Astrocyte (in vitro differentiated cells and primary cell): ENCODE measurements at regions not wholly inside any gene's neighbourhood (a gene's known extent, or its start where the extent isn't known, plus 50 kb on each side); places are given as distances from the start of the nearest gene placed in this dataset.

ENCODE experiments used
- DNase-seq: peaks from one replicate; pipeline ENCODE4 v3.0.0-alpha.2; 2010; ENCODE audit warnings: low read depth
- FAIRE-seq: peaks from 2 replicates; lab custom pipeline; 2011; peaks lifted over from hg19 to GRCh38; lab: Jason Lieb, UNC
- H2AFZ ChIP-seq: 2 replicates; pipeline ENCODE4 v1.6.0; 2012; ENCODE audit warnings: low read depth, low read length, inconsistent platforms
- H3K27ac ChIP-seq: 2 replicates; pipeline ENCODE4 v1.5.1; 2011; ENCODE audit warnings: low read depth, low read length, inconsistent platforms
- H3K27me3 ChIP-seq: 2 replicates; pipeline ENCODE4 v1.6.0; 2011; ENCODE audit warnings: low read length, inconsistent platforms; ENCODE audit not compliant: insufficient read depth
- H3K36me3 ChIP-seq: 2 replicates; pipeline ENCODE4 v1.5.1; 2011; ENCODE audit warnings: low read length, inconsistent platforms; ENCODE audit not compliant: insufficient read depth
- H3K4me1 ChIP-seq: 2 replicates; pipeline ENCODE4 v1.5.1; 2011; ENCODE audit warnings: low read length, inconsistent platforms; ENCODE audit not compliant: insufficient read depth
- H3K4me2 ChIP-seq: 2 replicates; pipeline ENCODE4 v1.6.0; 2012; ENCODE audit warnings: low read length, inconsistent platforms
- H3K4me3 ChIP-seq: 2 replicates; pipeline ENCODE4 v1.5.1; 2011; ENCODE audit warnings: low read depth, mild to moderate bottlenecking, low read length, inconsistent platforms; ENCODE audit not compliant: insufficient read depth
- H3K79me2 ChIP-seq: 2 replicates; pipeline ENCODE4 v1.6.0; 2012; ENCODE audit warnings: mild to moderate bottlenecking, low read length, inconsistent platforms; ENCODE audit not compliant: insufficient read depth
- H3K9ac ChIP-seq: 2 replicates; pipeline ENCODE4 v1.6.0; 2012; ENCODE audit warnings: mild to moderate bottlenecking, low read length, inconsistent platforms
- H3K9me3 ChIP-seq: 2 replicates; pipeline ENCODE4 v1.5.1; 2012; ENCODE audit warnings: low read depth, mild to moderate bottlenecking, low read length, inconsistent platforms; ENCODE audit not compliant: insufficient read depth
- H4K20me1 ChIP-seq: 2 replicates; pipeline ENCODE4 v1.6.0; 2012; ENCODE audit warnings: low read length, inconsistent platforms; ENCODE audit not compliant: insufficient read depth
- H3K27ac Mint-ChIP-seq: one replicate; pipeline ENCODE4 v1.8.0; 2021; ENCODE audit warnings: mild to moderate bottlenecking, mixed read lengths; ENCODE audit not compliant: unreplicated experiment
- H3K27me3 Mint-ChIP-seq: one replicate; pipeline ENCODE4 v1.8.0; 2021; ENCODE audit warnings: low read depth, mixed read lengths; ENCODE audit not compliant: unreplicated experiment
- H3K36me3 Mint-ChIP-seq: one replicate; pipeline ENCODE4 v1.8.0; 2021; ENCODE audit warnings: low read depth, mixed read lengths; ENCODE audit not compliant: unreplicated experiment
- H3K4me1 Mint-ChIP-seq: one replicate; pipeline ENCODE4 v1.8.0; 2021; ENCODE audit warnings: low read depth, mixed read lengths; ENCODE audit not compliant: unreplicated experiment
- H3K4me3 Mint-ChIP-seq: one replicate; pipeline ENCODE4 v1.8.0; 2021; ENCODE audit warnings: mild to moderate bottlenecking, moderate library complexity, mixed read lengths; ENCODE audit not compliant: unreplicated experiment
- H3K9me3 Mint-ChIP-seq: one replicate; pipeline ENCODE4 v1.8.0; 2021; ENCODE audit warnings: mild to moderate bottlenecking, mixed read lengths; ENCODE audit not compliant: unreplicated experiment
- EZH2 ChIP-seq: IDR thresholded peaks from 2 replicates; pipeline ENCODE4 v1.6.1; 2012; ENCODE audit warnings: mild to moderate bottlenecking, low read length, inconsistent platforms; ENCODE audit not compliant: insufficient read depth
- TF ChIP-seq, protein P1 (sequence below): IDR thresholded peaks from 2 replicates; pipeline ENCODE4 v1.5.1; 2011; ENCODE audit warnings: low read depth, mild to moderate bottlenecking, inconsistent platforms, low read length, moderate library complexity; ENCODE audit not compliant: insufficient read depth

DNA sequence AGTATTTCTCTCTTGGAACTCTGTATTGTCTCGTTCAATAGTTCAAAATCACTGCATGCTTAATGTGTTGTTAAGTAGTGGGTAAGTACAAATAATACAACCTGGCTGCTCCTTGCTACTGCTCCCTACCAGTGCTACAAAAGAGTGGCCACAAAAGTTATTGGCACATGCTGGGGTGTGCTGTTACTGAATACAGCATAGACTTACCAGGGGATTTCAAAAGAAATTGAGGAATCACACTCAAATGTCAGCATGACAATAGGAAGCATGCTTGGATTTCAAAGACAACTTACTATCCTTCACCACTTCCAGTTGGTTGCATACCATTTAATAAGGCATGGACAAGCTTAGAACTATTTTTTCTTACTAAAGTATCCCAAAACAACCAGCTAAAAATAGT, 1041.3 kb upstream of the SPRY2 start:
- DNase-seq (no peak), FAIRE-seq (no peak)
- Mint-ChIP-seq H3K9me3 (no peaks in the 10 kb centered on the region), H3K27ac (no peak overlapping the region), H3K27me3 (no peaks in the 10 kb centered on the region), H3K4me3 (no peak overlapping the region), H3K36me3 (no peaks in the 10 kb centered on the region), H3K4me1 (no peaks in the 10 kb centered on the region)
- Histone ChIP-seq H3K27me3 (no peaks in the 10 kb centered on the region), H3K4me3 (no peak overlapping the region), H3K79me2 (no peaks in the 10 kb centered on the region), H3K4me2 (no peak overlapping the region), H3K9me3 (no peaks in the 10 kb centered on the region), H4K20me1 (no peaks in the 10 kb centered on the region), H3K4me1 (no peaks in the 10 kb centered on the region), H3K36me3 (no peaks in the 10 kb centered on the region), H3K27ac (no peak overlapping the region), H3K9ac (no peak overlapping the region), H2AFZ (no peak overlapping the region)
- TF ChIP-seq EZH2 = no peak
- TF ChIP-seq, protein P1, sequence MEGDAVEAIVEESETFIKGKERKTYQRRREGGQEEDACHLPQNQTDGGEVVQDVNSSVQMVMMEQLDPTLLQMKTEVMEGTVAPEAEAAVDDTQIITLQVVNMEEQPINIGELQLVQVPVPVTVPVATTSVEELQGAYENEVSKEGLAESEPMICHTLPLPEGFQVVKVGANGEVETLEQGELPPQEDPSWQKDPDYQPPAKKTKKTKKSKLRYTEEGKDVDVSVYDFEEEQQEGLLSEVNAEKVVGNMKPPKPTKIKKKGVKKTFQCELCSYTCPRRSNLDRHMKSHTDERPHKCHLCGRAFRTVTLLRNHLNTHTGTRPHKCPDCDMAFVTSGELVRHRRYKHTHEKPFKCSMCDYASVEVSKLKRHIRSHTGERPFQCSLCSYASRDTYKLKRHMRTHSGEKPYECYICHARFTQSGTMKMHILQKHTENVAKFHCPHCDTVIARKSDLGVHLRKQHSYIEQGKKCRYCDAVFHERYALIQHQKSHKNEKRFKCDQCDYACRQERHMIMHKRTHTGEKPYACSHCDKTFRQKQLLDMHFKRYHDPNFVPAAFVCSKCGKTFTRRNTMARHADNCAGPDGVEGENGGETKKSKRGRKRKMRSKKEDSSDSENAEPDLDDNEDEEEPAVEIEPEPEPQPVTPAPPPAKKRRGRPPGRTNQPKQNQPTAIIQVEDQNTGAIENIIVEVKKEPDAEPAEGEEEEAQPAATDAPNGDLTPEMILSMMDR = no peak

DNA sequence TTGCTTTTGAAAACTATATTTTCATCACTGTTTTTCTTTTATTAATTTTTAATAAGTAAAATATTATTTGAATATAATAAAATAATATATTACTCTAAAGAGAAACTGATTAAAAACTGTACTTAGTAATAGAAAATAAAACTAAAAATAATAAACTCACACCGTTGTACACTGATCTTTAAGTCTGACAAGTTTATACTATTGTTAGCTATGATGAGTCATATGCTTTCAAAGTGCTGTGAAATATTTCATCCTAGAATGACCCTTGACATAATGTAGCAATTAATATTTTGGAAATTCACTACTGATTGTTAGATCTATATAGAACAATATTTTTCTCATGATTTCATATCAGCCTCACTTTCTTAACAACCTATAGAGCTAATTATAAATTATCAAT, 1040.6 kb upstream of the SPRY2 start:
- no peaks in the 10 kb centered on the region for H3K4me1 ChIP-seq
- no peak for DNase-seq
- no peaks in the 10 kb centered on the region for H4K20me1 ChIP-seq
- no peaks in the 10 kb centered on the region for H3K4me1 Mint-ChIP-seq
- H3K4me2 ChIP-seq = no peak overlapping the region
- no peaks in the 10 kb centered on the region for H3K27me3 Mint-ChIP-seq
- no peak overlapping the region for H3K27ac Mint-ChIP-seq
- no peaks in the 10 kb centered on the region for H3K9me3 ChIP-seq
- H3K4me3 ChIP-seq = no peak overlapping the region
- no peak overlapping the region for H3K27ac ChIP-seq
- FAIRE-seq = no peak
- no peaks in the 10 kb centered on the region for H3K36me3 Mint-ChIP-seq
- no peaks in the 10 kb centered on the region for H3K36me3 ChIP-seq
- H3K9me3 Mint-ChIP-seq = no peaks in the 10 kb centered on the region
- no peaks in the 10 kb centered on the region for H3K79me2 ChIP-seq
- H3K27me3 ChIP-seq = no peaks in the 10 kb centered on the region
- H3K4me3 Mint-ChIP-seq = no peak overlapping the region
- H3K9ac ChIP-seq = no peak overlapping the region
- no peak overlapping the region for H2AFZ ChIP-seq
- no peak for TF ChIP-seq EZH2
- TF ChIP-seq, protein P1 = no peak

DNA sequence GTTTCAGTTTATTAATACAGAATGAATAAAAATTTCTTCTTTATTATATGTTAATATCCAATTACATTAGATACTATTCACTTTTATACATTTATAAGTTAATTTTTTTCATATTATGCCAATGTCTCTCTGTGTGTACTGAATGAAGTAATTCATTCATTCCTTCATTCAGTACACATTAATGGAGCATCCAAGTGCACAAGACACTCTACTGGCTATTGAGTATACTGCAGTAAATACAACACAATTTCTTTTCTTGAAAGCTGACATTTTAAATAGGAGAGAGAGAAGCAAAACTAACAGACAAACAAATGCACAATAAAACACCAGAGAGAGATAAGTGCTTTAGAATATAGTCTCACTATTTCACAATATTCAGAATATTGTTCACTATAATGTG, 1038.3 kb upstream of the SPRY2 start:
- Histone ChIP-seq H3K4me1 (no peaks in the 10 kb centered on the region), H3K27ac (no peak overlapping the region), H3K27me3 (no peaks in the 10 kb centered on the region), H4K20me1 (no peaks in the 10 kb centered on the region), H3K4me2 (no peak overlapping the region), H3K4me3 (no peak overlapping the region), H3K79me2 (no peaks in the 10 kb centered on the region), H3K9me3 (no peaks in the 10 kb centered on the region), H3K9ac (no peak overlapping the region), H3K36me3 (no peaks in the 10 kb centered on the region), H2AFZ (no peak overlapping the region)
- no peaks in the 10 kb centered on the region for H3K27me3 Mint-ChIP-seq
- H3K4me3 Mint-ChIP-seq = no peak overlapping the region
- no peaks in the 10 kb centered on the region for H3K4me1 Mint-ChIP-seq
- TF ChIP-seq EZH2 = no peak
- TF ChIP-seq, protein P1 = no peak
- DNase-seq (no peak), FAIRE-seq (no peak)
- H3K9me3 Mint-ChIP-seq = no peaks in the 10 kb centered on the region
- H3K36me3 Mint-ChIP-seq = no peaks in the 10 kb centered on the region
- no peak overlapping the region for H3K27ac Mint-ChIP-seq
